ENCODE measurements at regions not wholly inside any gene's neighbourhood (a gene's known extent, or its start where the extent isn't known, plus 50 kb on each side); places are given as distances from the start of the nearest gene placed in this dataset.

- no peaks in the 10 kb centered on the region for H3K36me3 Mint-ChIP-seq
- DNase-seq (ENCODE audit: extremely low spot score, unreplicated experiment), result no peak
- H3K9me3 Mint-ChIP-seq, result no peaks in the 10 kb centered on the region
- H3K27me3 Mint-ChIP-seq, result no peaks in the 10 kb centered on the region
- H3K27ac Mint-ChIP-seq, result no peak overlapping the region
- H3K4me3 Mint-ChIP-seq, result no peak overlapping the region
- no peak for TF ChIP-seq CTCF (conservative IDR thresholded peaks at IDR 0.05)
- peaks cover 10% of the 10 kb centered on the region for H3K4me1 Mint-ChIP-seq (ENCODE audit: unreplicated experiment)
Observed at GRCh38 chr3:87126321-87126720, 100.8 kb upstream of the CHMP2B start.

GRCh38 chr3:87125116-87125515 lies 102.0 kb upstream of the CHMP2B start:
- Mint-ChIP-seq H3K36me3 (no peaks in the 10 kb centered on the region), H3K9me3 (no peaks in the 10 kb centered on the region)

GRCh38 chr3:87122766-87123165 lies 104.3 kb upstream of the CHMP2B start:
- Mint-ChIP-seq H3K27ac (no peak overlapping the region), H3K4me1 (ENCODE audit: unreplicated experiment) (peaks cover 10% of the 10 kb centered on the region), H3K36me3 (no peaks in the 10 kb centered on the region), H3K4me3 (no peak overlapping the region), H3K27me3 (no peaks in the 10 kb centered on the region), H3K9me3 (no peaks in the 10 kb centered on the region)
- TF ChIP-seq CTCF (conservative IDR thresholded peaks at IDR 0.05), result no peak
- no peak for DNase-seq (ENCODE audit: extremely low spot score, unreplicated experiment)

More at GRCh38 chr3:87125116-87125515, 102.0 kb upstream of the CHMP2B start:
- Mint-ChIP-seq H3K4me1 (ENCODE audit: unreplicated experiment) (peaks cover 10% of the 10 kb centered on the region), H3K27ac (no peak overlapping the region), H3K4me3 (no peak overlapping the region), H3K27me3 (no peaks in the 10 kb centered on the region)
- DNase-seq (ENCODE audit: extremely low spot score, unreplicated experiment), result no peak
- TF ChIP-seq CTCF (conservative IDR thresholded peaks at IDR 0.05), result no peak

- no peak overlapping the region for H3K4me3 Mint-ChIP-seq
- no peak overlapping the region for H3K27ac Mint-ChIP-seq
- no peaks in the 10 kb centered on the region for H3K36me3 Mint-ChIP-seq
- H3K27me3 Mint-ChIP-seq, result peaks cover 2% of the 10 kb centered on the region
- no peak for DNase-seq (ENCODE audit: extremely low spot score, unreplicated experiment)
- peaks cover 10% of the 10 kb centered on the region for H3K4me1 Mint-ChIP-seq (ENCODE audit: unreplicated experiment)
- TF ChIP-seq CTCF (conservative IDR thresholded peaks at IDR 0.05), result no peak
- H3K9me3 Mint-ChIP-seq, result no peaks in the 10 kb centered on the region
Observed at GRCh38 chr3:87121856-87122255, 105.3 kb upstream of the CHMP2B start.

GRCh38 chr3:87120881-87121280 lies 106.2 kb upstream of the CHMP2B start:
- no peaks in the 10 kb centered on the region for H3K9me3 Mint-ChIP-seq
- H3K36me3 Mint-ChIP-seq, result no peaks in the 10 kb centered on the region
- no peak overlapping the region for H3K27ac Mint-ChIP-seq
- H3K4me3 Mint-ChIP-seq, result no peak overlapping the region
- DNase-seq (ENCODE audit: extremely low spot score, unreplicated experiment), result no peak
- peaks cover 4% of the 10 kb centered on the region for H3K4me1 Mint-ChIP-seq (ENCODE audit: unreplicated experiment)
- no peak for TF ChIP-seq CTCF (conservative IDR thresholded peaks at IDR 0.05)
- peaks cover 2% of the 10 kb centered on the region for H3K27me3 Mint-ChIP-seq

- Mint-ChIP-seq H3K9me3 (no peaks in the 10 kb centered on the region), H3K4me3 (no peak overlapping the region), H3K36me3 (no peaks in the 10 kb centered on the region), H3K4me1 (ENCODE audit: unreplicated experiment) (no peaks in the 10 kb centered on the region), H3K27me3 (peaks cover 2% of the 10 kb centered on the region), H3K27ac (no peak overlapping the region)
- no peak for DNase-seq (ENCODE audit: extremely low spot score, unreplicated experiment)
- TF ChIP-seq CTCF (conservative IDR thresholded peaks at IDR 0.05), result no peak
Observed at GRCh38 chr3:87120236-87120635, 106.9 kb upstream of the CHMP2B start.
